ENCODE measurements at regions not wholly inside any gene's neighbourhood (a gene's known extent, or its start where the extent isn't known, plus 50 kb on each side); places are given as distances from the start of the nearest gene placed in this dataset.

GRCh38 chr15:99485153-99485961 lies 80.4 kb upstream of the MEF2A start:
- no peak overlapping the region for H2AFZ ChIP-seq (ENCODE audit: low read depth, low read length)
- H3K18ac ChIP-seq (ENCODE audit: low read depth in 1 of 2, low read length in 2 of 2), result peak overlapping the region in 1 of 2 experiments; percentile 90
- H3K23ac ChIP-seq (ENCODE audit: low read length in 2 of 2), result no peak overlapping the region
- peak overlapping the region in 1 of 2 experiments; percentile 86 for H2BK12ac ChIP-seq (ENCODE audit: low read length in 2 of 2)
- no peak for DNase-seq
- H3K4me1 ChIP-seq (ENCODE audit: control insufficient read depth, insufficient read depth, low read depth, low read length), result peaks cover 13% of the 10 kb centered on the region
- H2AK5ac ChIP-seq (ENCODE audit: low read length, severe bottlenecking), result no peak overlapping the region
- no peaks in the 10 kb centered on the region for H3K9me3 ChIP-seq (ENCODE audit: control insufficient read depth, low read length)
- H3K14ac ChIP-seq (ENCODE audit: low read length in 2 of 2), result no peak overlapping the region
- H3K79me1 ChIP-seq (replicated peaks; ENCODE audit: low read length, poor library complexity, severe bottlenecking), result no peaks in the 10 kb centered on the region
- peak overlapping the region in 1 of 2 experiments; percentile 68 for H3K4me3 ChIP-seq (ENCODE audit: insufficient read depth in 1 of 2, low read depth in 1 of 2, low read length in 2 of 2)
- no peak overlapping the region for H2BK5ac ChIP-seq (ENCODE audit: low read depth, low read length, poor library complexity, severe bottlenecking)
- H3K27ac ChIP-seq (ENCODE audit: low read length, poor library complexity, severe bottlenecking), result no peak overlapping the region
- peak overlapping the region in 1 of 2 experiments; percentile 90 for H3K4ac ChIP-seq (ENCODE audit: low read depth in 1 of 2, low read length in 2 of 2)
- H4K91ac ChIP-seq (ENCODE audit: low read length), result peak overlapping the region; percentile 69
- no peaks in the 10 kb centered on the region for H3K36me3 ChIP-seq (ENCODE audit: control insufficient read depth in 1 of 2, insufficient read depth in 2 of 2, low read depth in 1 of 2, low read length in 2 of 2)
- peak overlapping the region; percentile 12 for H2BK15ac ChIP-seq (ENCODE audit: low read depth, poor library complexity, severe bottlenecking)
- H2BK120ac ChIP-seq (ENCODE audit: low read depth, low read length), result no peak overlapping the region
- WGBS, result 74% methylated on average over 11 of the region's 11 CpGs
- H3K9ac ChIP-seq (ENCODE audit: low read length), result no peak overlapping the region
- H4K8ac ChIP-seq (ENCODE audit: low read length), result no peak overlapping the region
- H3K4me2 ChIP-seq (ENCODE audit: low read length, poor library complexity, severe bottlenecking), result no peak overlapping the region
- H3K27me3 ChIP-seq (ENCODE audit: control insufficient read depth in 1 of 2, insufficient read depth in 1 of 2, low read length in 2 of 2), result peaks cover 0 to 4% of the 10 kb centered on the region in 2 experiments

- Histone ChIP-seq H2BK12ac (ENCODE audit: low read length in 2 of 2) (peak overlapping the region; percentile 70 to 81), H3K4ac (ENCODE audit: low read depth in 1 of 2, low read length in 2 of 2) (peak overlapping the region; percentile 14 to 90), H2AFZ (ENCODE audit: low read depth, low read length) (no peak overlapping the region), H3K36me3 (ENCODE audit: control insufficient read depth in 1 of 2, insufficient read depth in 2 of 2, low read depth in 1 of 2, low read length in 2 of 2) (no peaks in the 10 kb centered on the region), H3K23ac (ENCODE audit: low read length in 2 of 2) (no peak overlapping the region), H3K9me3 (ENCODE audit: control insufficient read depth, low read length) (no peaks in the 10 kb centered on the region), H4K8ac (ENCODE audit: low read length) (peak overlapping the region; percentile 67), H3K9ac (ENCODE audit: low read length) (peak overlapping the region; percentile 54), H3K4me1 (ENCODE audit: control insufficient read depth, insufficient read depth, low read depth, low read length) (peaks cover 13% of the 10 kb centered on the region), H3K79me1 (replicated peaks; ENCODE audit: low read length, poor library complexity, severe bottlenecking) (no peaks in the 10 kb centered on the region), H3K4me3 (ENCODE audit: insufficient read depth in 1 of 2, low read depth in 1 of 2, low read length in 2 of 2) (peak overlapping the region; percentile 34 to 68), H3K27me3 (ENCODE audit: control insufficient read depth in 1 of 2, insufficient read depth in 1 of 2, low read length in 2 of 2) (peaks cover 0 to 4% of the 10 kb centered on the region in 2 experiments), H3K18ac (ENCODE audit: low read depth in 1 of 2, low read length in 2 of 2) (peak overlapping the region; percentile 40 to 90), H2BK5ac (ENCODE audit: low read depth, low read length, poor library complexity, severe bottlenecking) (no peak overlapping the region), H4K91ac (ENCODE audit: low read length) (peak overlapping the region; percentile 84), H3K14ac (ENCODE audit: low read length in 2 of 2) (no peak overlapping the region), H2BK15ac (ENCODE audit: low read depth, poor library complexity, severe bottlenecking) (peak overlapping the region; percentile 76), H2AK5ac (ENCODE audit: low read length, severe bottlenecking) (no peak overlapping the region), H2BK120ac (ENCODE audit: low read depth, low read length) (peak overlapping the region; percentile 71), H3K4me2 (ENCODE audit: low read length, poor library complexity, severe bottlenecking) (peak overlapping the region; percentile 74), H3K27ac (ENCODE audit: low read length, poor library complexity, severe bottlenecking) (no peak overlapping the region)
- no peak for DNase-seq
- WGBS, result 42% methylated on average over 9 of the region's 9 CpGs
These were observed 79.8 kb upstream of the MEF2A start for GRCh38 chr15:99485992-99486370.

GRCh38 chr15:99486371-99487336 lies 79.1 kb upstream of the MEF2A start:
- Histone ChIP-seq H3K14ac (ENCODE audit: low read length in 2 of 2) (peak overlapping the region in 1 of 2 experiments; percentile 91), H3K27ac (ENCODE audit: low read length, poor library complexity, severe bottlenecking) (no peak overlapping the region), H3K4me1 (ENCODE audit: control insufficient read depth, insufficient read depth, low read depth, low read length) (peaks cover 13% of the 10 kb centered on the region), H2BK120ac (ENCODE audit: low read depth, low read length) (peak overlapping the region; percentile 62), H3K79me1 (replicated peaks; ENCODE audit: low read length, poor library complexity, severe bottlenecking) (no peaks in the 10 kb centered on the region), H2BK15ac (ENCODE audit: low read depth, poor library complexity, severe bottlenecking) (peak overlapping the region; percentile 76), H2AFZ (ENCODE audit: low read depth, low read length) (peak overlapping the region; percentile 58), H2AK5ac (ENCODE audit: low read length, severe bottlenecking) (no peak overlapping the region), H3K18ac (ENCODE audit: low read depth in 1 of 2, low read length in 2 of 2) (peak overlapping the region; percentile 82 to 90), H2BK5ac (ENCODE audit: low read depth, low read length, poor library complexity, severe bottlenecking) (no peak overlapping the region), H3K9me3 (ENCODE audit: control insufficient read depth, low read length) (no peaks in the 10 kb centered on the region), H3K4me3 (ENCODE audit: insufficient read depth in 1 of 2, low read depth in 1 of 2, low read length in 2 of 2) (peak overlapping the region; percentile 49 to 68), H4K8ac (ENCODE audit: low read length) (peak overlapping the region; percentile 67), H3K4me2 (ENCODE audit: low read length, poor library complexity, severe bottlenecking) (peak overlapping the region; percentile 74), H3K36me3 (ENCODE audit: control insufficient read depth in 1 of 2, insufficient read depth in 2 of 2, low read depth in 1 of 2, low read length in 2 of 2) (no peaks in the 10 kb centered on the region), H3K23ac (ENCODE audit: low read length in 2 of 2) (no peak overlapping the region), H3K4ac (ENCODE audit: low read depth in 1 of 2, low read length in 2 of 2) (peak overlapping the region; percentile 32 to 90), H4K91ac (ENCODE audit: low read length) (peak overlapping the region; percentile 84), H2BK12ac (ENCODE audit: low read length in 2 of 2) (peak overlapping the region in 1 of 2 experiments; percentile 94), H3K9ac (ENCODE audit: low read length) (peak overlapping the region; percentile 65), H3K27me3 (ENCODE audit: control insufficient read depth in 1 of 2, insufficient read depth in 1 of 2, low read length in 2 of 2) (peaks cover under 1 to 4% of the 10 kb centered on the region in 2 experiments)
- WGBS, result 8% methylated on average over 30 of the region's 31 CpGs
- peak; percentile 84 for DNase-seq

All from mesenchymal stem cell (in vitro differentiated cells and primary cell).